ENCODE measurements at regions not wholly inside any gene's neighbourhood (a gene's known extent, or its start where the extent isn't known, plus 50 kb on each side); places are given as distances from the start of the nearest gene placed in this dataset.

GRCh38 chr3:159916052-159916451 lies 72.6 kb upstream of the IL12A start (continued):
- TF ChIP-seq, protein P1, sequence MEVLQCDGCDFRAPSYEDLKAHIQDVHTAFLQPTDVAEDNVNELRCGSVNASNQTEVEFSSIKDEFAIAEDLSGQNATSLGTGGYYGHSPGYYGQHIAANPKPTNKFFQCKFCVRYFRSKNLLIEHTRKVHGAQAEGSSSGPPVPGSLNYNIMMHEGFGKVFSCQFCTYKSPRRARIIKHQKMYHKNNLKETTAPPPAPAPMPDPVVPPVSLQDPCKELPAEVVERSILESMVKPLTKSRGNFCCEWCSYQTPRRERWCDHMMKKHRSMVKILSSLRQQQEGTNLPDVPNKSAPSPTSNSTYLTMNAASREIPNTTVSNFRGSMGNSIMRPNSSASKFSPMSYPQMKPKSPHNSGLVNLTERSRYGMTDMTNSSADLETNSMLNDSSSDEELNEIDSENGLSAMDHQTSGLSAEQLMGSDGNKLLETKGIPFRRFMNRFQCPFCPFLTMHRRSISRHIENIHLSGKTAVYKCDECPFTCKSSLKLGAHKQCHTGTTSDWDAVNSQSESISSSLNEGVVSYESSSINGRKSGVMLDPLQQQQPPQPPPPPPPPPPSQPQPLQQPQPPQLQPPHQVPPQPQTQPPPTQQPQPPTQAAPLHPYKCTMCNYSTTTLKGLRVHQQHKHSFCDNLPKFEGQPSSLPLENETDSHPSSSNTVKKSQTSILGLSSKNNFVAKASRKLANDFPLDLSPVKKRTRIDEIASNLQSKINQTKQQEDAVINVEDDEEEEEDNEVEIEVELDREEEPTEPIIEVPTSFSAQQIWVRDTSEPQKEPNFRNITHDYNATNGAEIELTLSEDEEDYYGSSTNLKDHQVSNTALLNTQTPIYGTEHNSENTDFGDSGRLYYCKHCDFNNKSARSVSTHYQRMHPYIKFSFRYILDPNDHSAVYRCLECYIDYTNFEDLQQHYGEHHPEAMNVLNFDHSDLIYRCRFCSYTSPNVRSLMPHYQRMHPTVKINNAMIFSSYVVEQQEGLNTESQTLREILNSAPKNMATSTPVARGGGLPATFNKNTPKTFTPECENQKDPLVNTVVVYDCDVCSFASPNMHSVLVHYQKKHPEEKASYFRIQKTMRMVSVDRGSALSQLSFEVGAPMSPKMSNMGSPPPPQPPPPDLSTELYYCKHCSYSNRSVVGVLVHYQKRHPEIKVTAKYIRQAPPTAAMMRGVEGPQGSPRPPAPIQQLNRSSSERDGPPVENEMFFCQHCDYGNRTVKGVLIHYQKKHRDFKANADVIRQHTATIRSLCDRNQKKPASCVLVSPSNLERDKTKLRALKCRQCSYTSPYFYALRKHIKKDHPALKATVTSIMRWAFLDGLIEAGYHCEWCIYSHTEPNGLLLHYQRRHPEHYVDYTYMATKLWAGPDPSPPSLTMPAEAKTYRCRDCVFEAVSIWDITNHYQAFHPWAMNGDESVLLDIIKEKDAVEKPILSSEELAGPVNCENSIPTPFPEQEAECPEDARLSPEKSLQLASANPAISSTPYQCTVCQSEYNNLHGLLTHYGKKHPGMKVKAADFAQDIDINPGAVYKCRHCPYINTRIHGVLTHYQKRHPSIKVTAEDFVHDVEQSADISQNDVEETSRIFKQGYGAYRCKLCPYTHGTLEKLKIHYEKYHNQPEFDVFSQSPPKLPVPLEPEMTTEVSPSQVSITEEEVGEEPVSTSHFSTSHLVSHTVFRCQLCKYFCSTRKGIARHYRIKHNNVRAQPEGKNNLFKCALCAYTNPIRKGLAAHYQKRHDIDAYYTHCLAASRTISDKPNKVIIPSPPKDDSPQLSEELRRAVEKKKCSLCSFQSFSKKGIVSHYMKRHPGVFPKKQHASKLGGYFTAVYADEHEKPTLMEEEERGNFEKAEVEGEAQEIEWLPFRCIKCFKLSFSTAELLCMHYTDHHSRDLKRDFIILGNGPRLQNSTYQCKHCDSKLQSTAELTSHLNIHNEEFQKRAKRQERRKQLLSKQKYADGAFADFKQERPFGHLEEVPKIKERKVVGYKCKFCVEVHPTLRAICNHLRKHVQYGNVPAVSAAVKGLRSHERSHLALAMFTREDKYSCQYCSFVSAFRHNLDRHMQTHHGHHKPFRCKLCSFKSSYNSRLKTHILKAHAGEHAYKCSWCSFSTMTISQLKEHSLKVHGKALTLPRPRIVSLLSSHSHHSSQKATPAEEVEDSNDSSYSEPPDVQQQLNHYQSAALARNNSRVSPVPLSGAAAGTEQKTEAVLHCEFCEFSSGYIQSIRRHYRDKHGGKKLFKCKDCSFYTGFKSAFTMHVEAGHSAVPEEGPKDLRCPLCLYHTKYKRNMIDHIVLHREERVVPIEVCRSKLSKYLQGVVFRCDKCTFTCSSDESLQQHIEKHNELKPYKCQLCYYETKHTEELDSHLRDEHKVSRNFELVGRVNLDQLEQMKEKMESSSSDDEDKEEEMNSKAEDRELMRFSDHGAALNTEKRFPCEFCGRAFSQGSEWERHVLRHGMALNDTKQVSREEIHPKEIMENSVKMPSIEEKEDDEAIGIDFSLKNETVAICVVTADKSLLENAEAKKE (CRISPR knock-in tag; IDR thresholded peaks at IDR 0.05): no peak
- TF ChIP-seq POLR2AphosphoS5 (IDR thresholded peaks at IDR 0.05; ENCODE audit: low read depth) (no peak), CTCF (conservative IDR thresholded peaks at IDR 0.05; ENCODE audit: low read depth in 2 of 2) (no peak), ZNF114 (CRISPR knock-in tag; IDR thresholded peaks at IDR 0.05) (no peak), EZH2phosphoT487 (IDR thresholded peaks at IDR 0.05; ENCODE audit: unreplicated experiment) (no peak), JUNB (IDR thresholded peaks at IDR 0.05; ENCODE audit: unreplicated experiment) (no peak), REST (IDR thresholded peaks at IDR 0.05; ENCODE audit: unreplicated experiment) (no peak), EZH2 (IDR thresholded peaks at IDR 0.05; ENCODE audit: low read depth, unreplicated experiment) (no peak)
- TF ChIP-seq, protein P2, sequence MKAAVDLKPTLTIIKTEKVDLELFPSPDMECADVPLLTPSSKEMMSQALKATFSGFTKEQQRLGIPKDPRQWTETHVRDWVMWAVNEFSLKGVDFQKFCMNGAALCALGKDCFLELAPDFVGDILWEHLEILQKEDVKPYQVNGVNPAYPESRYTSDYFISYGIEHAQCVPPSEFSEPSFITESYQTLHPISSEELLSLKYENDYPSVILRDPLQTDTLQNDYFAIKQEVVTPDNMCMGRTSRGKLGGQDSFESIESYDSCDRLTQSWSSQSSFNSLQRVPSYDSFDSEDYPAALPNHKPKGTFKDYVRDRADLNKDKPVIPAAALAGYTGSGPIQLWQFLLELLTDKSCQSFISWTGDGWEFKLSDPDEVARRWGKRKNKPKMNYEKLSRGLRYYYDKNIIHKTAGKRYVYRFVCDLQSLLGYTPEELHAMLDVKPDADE (IDR thresholded peaks at IDR 0.05): no peak
